ENCODE measurements at regions not wholly inside any gene's neighbourhood (a gene's known extent, or its start where the extent isn't known, plus 50 kb on each side); places are given as distances from the start of the nearest gene placed in this dataset.

- no peak for TF ChIP-seq CTCF (IDR thresholded peaks at IDR 0.05)
- no peak for TF ChIP-seq EZH2 (IDR thresholded peaks at IDR 0.05; ENCODE audit: borderline replicate concordance, insufficient read depth, low read depth, low read length, poor library complexity, severe bottlenecking)
These were observed 773.4 kb upstream of the NOVA1 start for GRCh38 chr14:27371209-27371608.
